ENCODE measurements at regions not wholly inside any gene's neighbourhood (a gene's known extent, or its start where the extent isn't known, plus 50 kb on each side); places are given as distances from the start of the nearest gene placed in this dataset.
"Not testable (repeated sequence)": the region's sequence is repeated elsewhere in the genome, so short reads cannot be mapped to it uniquely, and the experiment has no call there.

DNA sequence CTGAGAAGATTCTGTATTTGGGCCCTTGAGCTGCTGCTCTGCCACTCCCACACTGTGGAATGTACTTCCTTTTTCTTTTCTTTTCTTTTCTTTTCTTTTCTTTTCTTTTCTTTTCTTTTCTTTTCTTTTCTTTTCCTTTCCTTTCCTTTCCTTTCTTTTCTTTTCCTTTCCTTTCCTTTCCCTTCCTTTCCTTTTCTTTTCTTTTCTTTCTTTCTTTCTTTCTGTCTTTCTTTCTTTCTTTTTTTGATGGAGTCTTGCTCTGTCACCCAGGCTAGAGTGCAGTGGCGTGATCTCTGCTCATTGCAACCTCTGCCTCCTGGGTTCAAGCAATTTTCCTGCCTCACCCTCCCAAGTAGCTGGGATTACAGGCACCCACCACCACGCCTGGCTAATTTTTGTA lies 89.8 kb downstream of the DNAAF6 start:
- not testable (repeated sequence) for H3K9me3 ChIP-seq; H3K27me3 ChIP-seq; DNase-seq; H3K36me3 ChIP-seq; H3K4me3 ChIP-seq (ENCODE audit: low read depth, low read length); H3K4me1 ChIP-seq

DNA sequence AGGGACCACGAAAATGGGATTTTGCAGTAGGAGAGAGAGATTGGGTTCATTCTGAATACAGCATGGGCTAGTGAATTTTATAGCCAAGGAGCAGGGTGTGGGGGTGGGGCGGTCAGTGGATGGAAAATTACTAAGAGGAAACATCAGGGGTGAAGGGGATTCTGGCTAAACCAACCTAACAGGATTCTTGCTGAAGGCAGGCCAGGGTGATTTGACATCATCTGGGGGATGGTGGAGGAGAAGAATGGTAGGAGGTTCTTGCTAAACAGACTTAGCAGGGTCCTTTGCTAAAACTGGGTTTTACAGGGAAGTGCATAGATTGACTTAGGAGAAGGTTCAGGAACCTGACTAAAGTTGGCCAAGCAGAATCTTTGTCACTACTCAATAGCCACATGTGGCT lies 91.9 kb downstream of the DNAAF6 start:
- DNase-seq, result no peak
- Histone ChIP-seq H3K36me3 (no peaks in the 10 kb centered on the region), H3K9me3 (no peaks in the 10 kb centered on the region), H3K4me3 (ENCODE audit: low read depth, low read length) (no peak overlapping the region), H3K27me3 (no peaks in the 10 kb centered on the region), H3K4me1 (no peaks in the 10 kb centered on the region)
- TF ChIP-seq, protein P1, sequence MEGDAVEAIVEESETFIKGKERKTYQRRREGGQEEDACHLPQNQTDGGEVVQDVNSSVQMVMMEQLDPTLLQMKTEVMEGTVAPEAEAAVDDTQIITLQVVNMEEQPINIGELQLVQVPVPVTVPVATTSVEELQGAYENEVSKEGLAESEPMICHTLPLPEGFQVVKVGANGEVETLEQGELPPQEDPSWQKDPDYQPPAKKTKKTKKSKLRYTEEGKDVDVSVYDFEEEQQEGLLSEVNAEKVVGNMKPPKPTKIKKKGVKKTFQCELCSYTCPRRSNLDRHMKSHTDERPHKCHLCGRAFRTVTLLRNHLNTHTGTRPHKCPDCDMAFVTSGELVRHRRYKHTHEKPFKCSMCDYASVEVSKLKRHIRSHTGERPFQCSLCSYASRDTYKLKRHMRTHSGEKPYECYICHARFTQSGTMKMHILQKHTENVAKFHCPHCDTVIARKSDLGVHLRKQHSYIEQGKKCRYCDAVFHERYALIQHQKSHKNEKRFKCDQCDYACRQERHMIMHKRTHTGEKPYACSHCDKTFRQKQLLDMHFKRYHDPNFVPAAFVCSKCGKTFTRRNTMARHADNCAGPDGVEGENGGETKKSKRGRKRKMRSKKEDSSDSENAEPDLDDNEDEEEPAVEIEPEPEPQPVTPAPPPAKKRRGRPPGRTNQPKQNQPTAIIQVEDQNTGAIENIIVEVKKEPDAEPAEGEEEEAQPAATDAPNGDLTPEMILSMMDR (IDR thresholded peaks at IDR 0.05; ENCODE audit: low read depth, low read length), result no peak

- Histone ChIP-seq H3K4me3 (ENCODE audit: low read depth, low read length) (no peak overlapping the region), H3K27me3 (no peaks in the 10 kb centered on the region), H3K9me3 (no peaks in the 10 kb centered on the region), H3K4me1 (no peaks in the 10 kb centered on the region), H3K36me3 (no peaks in the 10 kb centered on the region)
- TF ChIP-seq, protein P1 (IDR thresholded peaks at IDR 0.05; ENCODE audit: low read depth, low read length), result no peak
- no peak for DNase-seq
Observed at GRCh38 chrX:107301253-107301652, 94.8 kb downstream of the DNAAF6 start.

DNA sequence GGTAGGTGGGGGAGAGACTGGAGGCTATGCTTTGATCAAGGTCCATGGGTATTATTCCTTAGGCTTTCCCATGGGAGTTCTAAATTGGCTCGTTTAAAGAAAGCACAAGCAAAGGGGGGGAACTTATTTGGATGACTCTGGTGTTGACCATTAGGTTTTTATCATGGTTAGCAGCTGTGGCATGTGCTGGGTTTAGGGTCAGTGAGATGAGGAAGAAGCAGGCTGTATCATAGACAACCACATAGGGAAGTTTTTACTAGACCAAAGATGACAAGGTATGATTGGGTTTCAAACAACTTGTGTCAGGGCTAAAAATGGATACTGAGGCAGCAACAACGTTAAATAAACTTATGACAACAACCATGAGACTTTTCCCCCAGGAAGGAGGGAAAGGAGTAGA lies 97.7 kb downstream of the DNAAF6 start:
- no peak for DNase-seq
- Histone ChIP-seq H3K27me3 (no peaks in the 10 kb centered on the region), H3K4me3 (ENCODE audit: low read depth, low read length) (no peak overlapping the region), H3K4me1 (no peaks in the 10 kb centered on the region), H3K36me3 (no peaks in the 10 kb centered on the region), H3K9me3 (no peaks in the 10 kb centered on the region)
- TF ChIP-seq, protein P1 (IDR thresholded peaks at IDR 0.05; ENCODE audit: low read depth, low read length), result no peak

DNA sequence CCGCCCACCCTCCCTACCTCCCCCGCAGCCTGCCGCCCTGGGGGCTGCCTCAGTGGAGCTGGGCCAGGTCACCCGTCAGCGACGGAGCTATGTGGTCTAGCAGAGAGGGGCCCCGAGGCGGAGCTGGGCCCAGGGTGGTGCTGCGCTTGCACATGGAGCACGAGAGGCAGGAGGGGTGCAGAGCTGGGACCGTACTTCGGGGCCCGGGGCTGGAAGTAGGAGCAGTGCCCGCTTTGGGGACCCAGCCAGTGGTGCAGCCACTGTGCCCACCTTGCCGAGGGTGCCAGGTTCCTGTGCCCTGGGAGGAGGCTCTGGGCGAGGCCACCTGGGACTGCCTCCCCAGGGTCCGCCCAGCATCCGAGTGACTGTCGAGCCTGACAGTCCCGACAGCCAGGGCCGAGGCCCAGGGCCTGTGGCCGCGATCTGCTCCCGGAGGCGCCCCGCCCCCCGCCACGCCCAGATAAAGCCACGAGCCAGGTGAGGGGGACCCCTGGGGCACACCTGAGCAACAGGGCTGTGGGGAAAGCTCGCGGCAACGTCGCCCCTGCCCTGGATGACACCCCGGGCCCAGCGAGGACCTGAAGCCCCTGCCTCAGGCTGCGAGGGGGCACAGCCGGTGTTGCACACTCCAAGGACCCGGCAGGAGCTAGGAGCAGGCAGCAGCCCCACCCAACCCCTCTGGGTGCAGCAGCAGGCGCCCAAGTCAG lies 117.5 kb downstream of the DNAAF6 start:
- H3K36me3 ChIP-seq, result no peaks in the 10 kb centered on the region
- H3K27me3 ChIP-seq, result no peaks in the 10 kb centered on the region
- TF ChIP-seq, protein P1 (IDR thresholded peaks at IDR 0.05; ENCODE audit: low read depth, low read length), result no peak
- H3K4me1 ChIP-seq, result no peaks in the 10 kb centered on the region
- no peak overlapping the region for H3K4me3 ChIP-seq (ENCODE audit: low read depth, low read length)
- no peaks in the 10 kb centered on the region for H3K9me3 ChIP-seq
- DNase-seq, result no peak

DNA sequence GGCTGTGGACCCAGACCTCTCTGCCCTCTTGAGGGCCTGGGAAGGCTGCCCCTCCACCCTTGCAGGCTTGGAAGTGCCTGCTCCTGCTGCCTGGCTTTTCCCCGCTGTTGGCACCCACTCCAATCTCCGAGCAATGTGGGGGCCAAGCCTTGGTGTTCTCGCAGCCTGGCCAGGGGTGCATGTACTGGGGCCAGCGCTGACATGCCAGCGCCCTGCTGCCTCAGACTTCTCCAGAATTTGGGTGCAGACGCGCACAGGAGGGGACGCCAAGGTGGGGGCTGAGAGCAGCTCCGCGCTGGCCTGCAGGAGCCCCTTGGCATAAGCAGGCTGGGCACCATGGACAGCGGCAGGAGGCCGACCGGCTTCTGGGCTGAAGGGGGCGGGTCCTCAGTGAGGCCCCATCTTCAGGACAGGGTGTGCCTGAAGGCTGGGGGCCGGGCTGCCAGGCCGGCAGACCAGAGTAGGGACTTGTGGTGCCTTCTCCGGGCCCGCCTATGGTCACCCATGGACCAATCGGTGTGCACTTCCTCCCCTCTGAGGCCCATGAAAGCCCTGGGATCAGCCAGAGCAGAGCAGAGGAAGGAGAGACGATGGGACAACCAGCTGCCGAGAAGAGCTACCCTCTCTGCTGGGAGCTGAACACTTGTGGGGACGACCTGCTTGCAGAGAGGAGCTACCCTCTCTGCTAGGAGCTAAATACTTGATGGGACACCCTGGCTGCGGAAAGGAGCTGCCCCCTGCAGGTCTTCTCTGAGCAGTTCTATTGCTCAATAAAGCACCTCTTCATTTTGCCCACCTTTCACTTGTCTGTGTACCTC lies 118.3 kb downstream of the DNAAF6 start:
- no peaks in the 10 kb centered on the region for H3K4me1 ChIP-seq
- no peak overlapping the region for H3K4me3 ChIP-seq (ENCODE audit: low read depth, low read length)
- H3K36me3 ChIP-seq, result no peaks in the 10 kb centered on the region
- TF ChIP-seq, protein P1 (IDR thresholded peaks at IDR 0.05; ENCODE audit: low read depth, low read length), result peak; percentile 3; the same call in 1 of the 2 replicates
- no peak for DNase-seq
- no peaks in the 10 kb centered on the region for H3K27me3 ChIP-seq
- no peaks in the 10 kb centered on the region for H3K9me3 ChIP-seq
